Mucosa of descending colon (tissue), 3 donors: ENCODE measurements at regions not wholly inside any gene's neighbourhood (a gene's known extent, or its start where the extent isn't known, plus 50 kb on each side); places are given as distances from the start of the nearest gene placed in this dataset.
A peak's percentile ranks its signal among the peaks of the same experiment; 100 is the strongest.

Source experiments
- ATAC-seq: fragments of 200-7000 bp; cut with Tn5 transposase; one replicate; pipeline ENCODE4 v1.9.1; 2020; ENCODE audit warnings: mild to moderate bottlenecking, moderate library complexity
- DNase-seq, 3 donors: peaks; one replicate each; pipeline ENCODE4 v3.0.0-alpha.2; 2020
- H3K36me3 ChIP-seq: fragments of 200-600 bp; one replicate; pipeline ENCODE4 v1.8.0; 2021; ENCODE audit warnings: low read depth, mild to moderate bottlenecking
- H3K4me1 ChIP-seq: fragments of 200-600 bp; one replicate; pipeline ENCODE4 v1.8.0; 2021; ENCODE audit warnings: low read depth, mild to moderate bottlenecking
- H3K4me3 ChIP-seq: fragments of 200-600 bp; one replicate; pipeline ENCODE4 v1.8.0; 2021; ENCODE audit warnings: mild to moderate bottlenecking
- H3K9me3 ChIP-seq: fragments of 200-600 bp; one replicate; pipeline ENCODE4 v1.8.0; 2021; ENCODE audit warnings: mild to moderate bottlenecking
- CTCF ChIP-seq: fragments of 200-600 bp; IDR thresholded peaks from one replicate; pipeline ENCODE4 v1.8.0; 2022; ENCODE audit warnings: antibody characterized with exemption, mild to moderate bottlenecking
- intact Hi-C, 2 donors: fragments of 100-400 bp; cut with DNase I in 1 of 2; cut with micrococcal nuclease in 1 of 2; formaldehyde crosslinking; loops; one replicate each; pipeline versions ENCODE4 v1.11.0 to v1.11.1; 2022; cut with DNase I, micrococcal nuclease
- donor health status: DM: no; HTN: no; CAD: no; lungs with moderate emphysema.
- donor health status: DM: no; HTN: no; CAD: no.
- donor health status: DM: no; HTN: yes; CAD: no.

DNA sequence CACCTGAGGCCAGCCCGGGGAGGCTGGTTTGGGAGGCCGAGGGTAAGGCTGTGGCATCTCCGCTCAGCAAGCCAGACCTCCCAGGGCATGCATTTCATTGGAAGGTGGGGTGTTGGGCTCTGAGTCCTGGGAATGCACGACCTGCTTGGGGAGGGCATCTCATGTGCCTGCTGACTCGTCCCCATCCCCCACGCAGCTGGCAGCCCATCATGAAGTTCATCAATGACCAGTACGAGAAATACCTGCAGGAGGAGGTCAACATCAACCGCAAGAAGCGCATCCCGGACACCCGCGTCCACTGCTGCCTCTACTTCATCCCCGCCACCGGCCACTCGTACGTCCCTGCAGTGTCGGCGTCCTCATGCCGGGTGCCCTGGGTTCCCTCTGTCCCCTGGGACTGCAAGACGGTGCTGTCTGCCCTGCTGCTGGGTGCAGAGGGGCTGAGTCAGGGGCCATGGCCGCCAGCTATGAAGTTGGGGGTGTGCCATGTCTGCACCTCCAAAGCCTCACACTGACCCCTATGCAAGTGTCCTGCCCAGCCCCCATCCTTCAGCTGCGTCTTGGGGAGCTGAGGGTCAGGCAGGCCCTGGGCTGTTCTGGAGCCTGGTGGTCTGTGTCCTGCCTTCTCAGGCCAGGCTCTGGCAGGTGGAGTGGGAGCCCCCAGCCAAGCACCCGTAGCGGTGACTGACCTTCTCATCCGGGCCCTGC lies 347.9 kb downstream of the SEC14L1 start:
- intact Hi-C loops: no loop called here
- Histone ChIP-seq H3K4me1 (no peaks in the 10 kb centered on the region), H3K4me3 (no peak overlapping the region), H3K36me3 (peaks cover 10% of the 10 kb centered on the region), H3K9me3 (no peaks in the 10 kb centered on the region)
- DNase-seq: peak in 2 of 3 donors; percentile 26 to 49
- ATAC-seq: no peak
- TF ChIP-seq CTCF: no peak

- DNase-seq: peak in 2 of 3 donors; percentile 21 to 47
- no peak for TF ChIP-seq CTCF
- intact Hi-C loops: no loop called here
- Histone ChIP-seq H3K4me3 (no peak overlapping the region), H3K36me3 (peaks cover 10% of the 10 kb centered on the region), H3K4me1 (no peaks in the 10 kb centered on the region), H3K9me3 (no peaks in the 10 kb centered on the region)
- ATAC-seq: no peak
Observed at GRCh38 chr17:77489239-77489892, 348.6 kb downstream of the SEC14L1 start.

DNA sequence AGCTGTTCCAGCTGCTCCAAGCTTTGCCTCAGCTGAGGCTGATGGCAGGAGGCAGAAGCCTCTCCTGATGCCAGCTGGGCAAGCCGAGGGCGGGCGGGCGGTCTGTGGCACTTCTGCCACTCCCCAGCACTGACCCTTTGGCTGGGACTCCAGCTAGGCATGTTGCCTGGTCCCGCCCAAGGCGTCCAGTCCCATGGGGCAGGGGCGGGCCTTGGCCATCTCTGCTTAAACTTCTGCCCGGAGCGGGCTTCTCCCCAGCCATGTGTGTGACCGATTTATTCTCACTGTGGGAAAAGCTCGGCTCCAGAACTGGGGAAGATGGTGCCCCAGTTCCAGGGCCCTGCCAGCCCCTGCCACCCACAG lies 349.1 kb downstream of the SEC14L1 start:
- TF ChIP-seq CTCF: no peak
- Histone ChIP-seq H3K4me3 (no peak overlapping the region), H3K4me1 (no peaks in the 10 kb centered on the region), H3K9me3 (no peaks in the 10 kb centered on the region), H3K36me3 (peaks cover 10% of the 10 kb centered on the region)
- ATAC-seq (peak; percentile 20), DNase-seq (peak in 2 of 3 donors; percentile 57 to 66)
- intact Hi-C loops: loop anchor here (5.0 to 10.0 kb wide), 3 partner anchors 55 to 158 kb away; no protein-coding TSS in a partner anchor

DNA sequence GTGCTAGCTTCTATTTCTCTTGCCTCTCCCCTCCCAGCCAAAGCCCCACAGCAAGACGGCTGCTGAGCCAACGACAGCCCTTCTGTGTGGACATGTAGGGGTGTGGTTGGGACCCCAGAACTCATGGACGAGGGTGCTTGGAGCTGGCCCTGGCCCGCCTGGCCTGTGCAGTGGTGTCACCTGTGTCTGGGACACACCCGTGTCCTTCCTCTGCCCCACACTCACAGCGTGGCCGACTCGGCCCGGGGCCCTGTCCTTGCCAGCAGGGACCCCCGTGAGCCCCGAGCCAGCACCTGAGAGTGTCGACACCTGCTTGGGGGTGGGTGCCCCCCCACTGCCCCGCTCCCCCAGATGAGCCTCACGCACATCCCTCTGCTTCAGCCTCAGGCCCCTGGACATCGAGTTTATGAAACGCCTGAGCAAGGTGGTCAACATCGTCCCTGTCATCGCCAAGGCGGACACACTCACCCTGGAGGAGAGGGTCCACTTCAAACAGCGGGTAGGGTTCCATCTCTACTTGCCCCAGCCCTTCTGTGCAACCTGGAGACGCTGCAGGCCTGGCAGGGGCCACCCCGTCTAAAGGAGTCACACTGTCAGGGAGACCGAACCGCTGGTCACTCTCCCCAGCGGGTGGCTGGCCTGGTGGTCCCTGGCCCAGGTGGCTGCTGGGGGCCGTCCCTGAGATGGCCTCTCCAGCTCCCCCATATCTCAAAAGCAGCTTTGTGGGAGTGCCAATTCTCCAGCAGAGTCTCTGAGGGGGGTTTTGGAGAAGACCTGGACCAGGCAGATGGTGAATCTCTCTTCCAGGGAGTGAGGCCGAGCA lies 349.8 kb downstream of the SEC14L1 start:
- peak in 2 of 3 donors; percentile 30 to 51 for DNase-seq
- intact Hi-C loops: loop anchor here (5.0 to 10.0 kb wide), 3 partner anchors 56 to 158 kb away; no protein-coding TSS in a partner anchor
- Histone ChIP-seq H3K36me3 (peaks cover 10% of the 10 kb centered on the region), H3K4me3 (no peak overlapping the region), H3K4me1 (no peaks in the 10 kb centered on the region), H3K9me3 (no peaks in the 10 kb centered on the region)
- TF ChIP-seq CTCF: no peak
- ATAC-seq: no peak

DNA sequence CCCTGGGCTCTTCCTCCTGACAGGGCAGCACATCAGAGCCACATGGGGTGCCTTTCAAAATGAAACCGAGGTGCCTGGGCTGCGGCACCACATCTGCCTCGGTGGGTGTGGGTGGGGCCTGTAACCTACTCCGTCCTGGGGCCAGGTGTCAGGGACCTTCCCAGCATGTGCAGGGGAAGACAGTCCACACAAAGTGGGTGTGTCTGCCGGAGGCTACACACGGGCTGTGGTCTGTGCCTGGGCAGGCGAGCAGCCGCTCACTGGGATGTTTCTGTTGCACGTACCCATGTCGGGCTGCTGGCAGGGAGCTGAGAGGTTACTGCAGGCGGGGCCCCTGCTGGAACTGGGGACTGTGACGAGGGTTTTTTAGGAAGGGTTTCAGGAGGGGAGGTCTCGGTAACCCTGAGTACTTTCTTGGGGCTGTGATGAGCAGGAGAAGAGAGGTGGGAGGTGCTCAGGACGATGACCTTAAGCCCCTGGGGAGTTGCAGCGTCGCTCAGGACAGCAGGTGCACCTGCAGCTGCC lies 351.2 kb downstream of the SEC14L1 start:
- H3K9me3 ChIP-seq: no peaks in the 10 kb centered on the region
- ATAC-seq (peak; percentile 26), DNase-seq (peak in 2 of 3 donors; percentile 22 to 45)
- no peaks in the 10 kb centered on the region for H3K4me1 ChIP-seq
- no peak overlapping the region for H3K4me3 ChIP-seq
- no peak for TF ChIP-seq CTCF
- peaks cover 10% of the 10 kb centered on the region for H3K36me3 ChIP-seq
- intact Hi-C loops: loop anchor here (5.0 to 10.0 kb wide), 3 partner anchors 57 to 160 kb away; no protein-coding TSS in a partner anchor
